HEK293 (cell line): ENCODE measurements at regions not wholly inside any gene's neighbourhood (a gene's known extent, or its start where the extent isn't known, plus 50 kb on each side); places are given as distances from the start of the nearest gene placed in this dataset.

Experiments used
- CTCF ChIA-PET: fragments of 350-600 bp; formaldehyde crosslinking; extraction: SDS; loops from one replicate; lab custom pipeline; 2021; ENCODE audit warnings: antibody characterized with exemption; lab: Yijun Ruan, JAX
- POLR2A ChIA-PET: fragments of 300-600 bp; formaldehyde crosslinking; extraction: SDS; loops from one replicate; lab custom pipeline; 2020; ENCODE audit warnings: antibody characterized with exemption, inconsistent platforms; lab: Yijun Ruan, JAX
- H3K27ac ChIP-seq: fragments of 200-500 bp; sonication (Bioruptor generic); 2 replicates; pipeline ENCODE4 v1.5.1; 2014; ENCODE audit warnings: low read depth, low read length, control low read depth, inconsistent platforms; ENCODE audit errors: extremely low read depth
- H3K36me3 ChIP-seq, 2 experiments: fragments of 200-500 bp in 1 of 2; sonication (Bioruptor generic) in 1 of 2; 1 replicate in 1 of 2; 2 replicates in 1 of 2; pipeline ENCODE4 v1.5.1; 2014 to 2017; ENCODE audit warnings: inconsistent platforms in 2 of 2, low read length in 2 of 2; ENCODE audit not compliant: control insufficient read depth in 2 of 2, insufficient read depth in 1 of 2
- H3K4me1 ChIP-seq: fragments of 200-500 bp; sonication (Bioruptor generic); 2 replicates; pipeline ENCODE4 v1.5.1; 2014; ENCODE audit warnings: mild to moderate bottlenecking, low read length, inconsistent platforms; ENCODE audit not compliant: control insufficient read depth, insufficient read depth
- H3K4me3 ChIP-seq: 2 replicates; pipeline ENCODE4 v1.5.1; 2011; ENCODE audit warnings: low read depth, mild to moderate bottlenecking, control low read depth, low read length, moderate library complexity
- H3K9me3 ChIP-seq: fragments of 200-500 bp; sonication (Bioruptor generic); 2 replicates; pipeline ENCODE4 v1.5.1; 2014; ENCODE audit warnings: low read depth, low read length, inconsistent platforms; ENCODE audit not compliant: control insufficient read depth, insufficient read depth
- ATF2 ChIP-seq: fragments of 450-650 bp; formaldehyde crosslinking; IDR thresholded peaks from 2 replicates; pipeline ENCODE4 v1.5.1; 2016; ENCODE audit warnings: missing biosample characterization, missing genetic modification characterization, low read depth
- BCL11B ChIP-seq: fragments of 450-650 bp; formaldehyde crosslinking; IDR thresholded peaks from 2 replicates; pipeline ENCODE4 v1.5.1; 2016; ENCODE audit warnings: low read depth, missing biosample characterization, missing genetic modification characterization
- HOXC10 ChIP-seq: sonication (generic); formaldehyde crosslinking; IDR thresholded peaks from 2 replicates; pipeline ENCODE4 v1.8.1; 2023; ENCODE audit warnings: mild to moderate bottlenecking, missing genetic modification reagents
- KLF16 ChIP-seq: fragments of 450-650 bp; formaldehyde crosslinking; IDR thresholded peaks from 2 replicates; pipeline ENCODE4 v1.5.1; 2017; ENCODE audit warnings: missing biosample characterization, missing genetic modification characterization
- MYNN ChIP-seq: fragments of 450-650 bp; formaldehyde crosslinking; IDR thresholded peaks from 2 replicates; pipeline ENCODE4 v1.5.1; 2016; ENCODE audit warnings: missing biosample characterization, missing genetic modification characterization, borderline replicate concordance
- PBX3 ChIP-seq: sonication (generic); formaldehyde crosslinking; IDR thresholded peaks from 2 replicates; pipeline ENCODE4 v1.8.1; 2022; ENCODE audit warnings: mild to moderate bottlenecking, moderate library complexity, missing genetic modification reagents
- PRDM1 ChIP-seq: fragments of 450-650 bp; formaldehyde crosslinking; IDR thresholded peaks from 2 replicates; pipeline ENCODE4; 2016; ENCODE audit warnings: missing biosample characterization, missing genetic modification characterization
- TCF7L2 ChIP-seq: IDR thresholded peaks from 2 replicates; pipeline ENCODE4 v1.6.1; 2011; ENCODE audit warnings: low read depth, mild to moderate bottlenecking, inconsistent platforms, low read length, moderate library complexity, borderline replicate concordance
- ZNF114 ChIP-seq: fragments of 450-650 bp; formaldehyde crosslinking; IDR thresholded peaks from 2 replicates; pipeline ENCODE4 v1.5.0; 2017; ENCODE audit warnings: missing biosample characterization, missing genetic modification characterization
- ZNF132 ChIP-seq: fragments of 450-650 bp; formaldehyde crosslinking; IDR thresholded peaks from 2 replicates; pipeline ENCODE4 v1.5.1; 2017; ENCODE audit warnings: missing biosample characterization, missing genetic modification characterization, borderline replicate concordance
- ZNF146 ChIP-seq: fragments of 450-650 bp; formaldehyde crosslinking; IDR thresholded peaks from 2 replicates; pipeline ENCODE4 v1.5.1; 2016; ENCODE audit warnings: missing biosample characterization, missing genetic modification characterization
- ZNF155 ChIP-seq: fragments of 450-650 bp; formaldehyde crosslinking; IDR thresholded peaks from 2 replicates; pipeline ENCODE4 v1.5.1; 2016; ENCODE audit warnings: missing biosample characterization, missing genetic modification characterization
- ZNF169 ChIP-seq: fragments of 450-650 bp; formaldehyde crosslinking; IDR thresholded peaks from 2 replicates; pipeline ENCODE4 v1.5.1; 2016; ENCODE audit warnings: missing biosample characterization, missing genetic modification characterization
- ZNF266 ChIP-seq: fragments of 450-650 bp; formaldehyde crosslinking; IDR thresholded peaks from 2 replicates; pipeline ENCODE4 v1.5.1; 2016; ENCODE audit warnings: missing biosample characterization, missing genetic modification characterization, low read depth
- ZNF311 ChIP-seq: fragments of 450-650 bp; formaldehyde crosslinking; IDR thresholded peaks from 2 replicates; pipeline ENCODE4 v1.5.1; 2017; ENCODE audit warnings: missing biosample characterization, missing genetic modification characterization, borderline replicate concordance
- ZNF394 ChIP-seq: fragments of 450-650 bp; formaldehyde crosslinking; IDR thresholded peaks from 2 replicates; pipeline ENCODE4 v1.5.1; 2016; ENCODE audit warnings: missing biosample characterization, missing genetic modification characterization, mild to moderate bottlenecking, moderate library complexity, borderline replicate concordance
- ZNF416 ChIP-seq: fragments of 450-650 bp; formaldehyde crosslinking; IDR thresholded peaks from 2 replicates; pipeline ENCODE4 v1.5.1; 2016; ENCODE audit warnings: missing biosample characterization, missing genetic modification characterization
- ZNF433 ChIP-seq: fragments of 450-650 bp; formaldehyde crosslinking; IDR thresholded peaks from 2 replicates; pipeline ENCODE4 v1.5.1; 2016; ENCODE audit warnings: missing biosample characterization, missing genetic modification characterization, low read depth
- ZNF510 ChIP-seq: fragments of 450-650 bp; formaldehyde crosslinking; IDR thresholded peaks from 2 replicates; pipeline ENCODE4 v1.5.1; 2018; ENCODE audit warnings: mild to moderate bottlenecking, missing genetic modification characterization, missing biosample characterization; ENCODE audit not compliant: insufficient replicate concordance
- ZNF549 ChIP-seq: fragments of 450-650 bp; IDR thresholded peaks from 2 replicates; pipeline ENCODE4 v1.5.1; 2018; ENCODE audit warnings: missing biosample characterization, missing genetic modification characterization, mild to moderate bottlenecking, inconsistent platforms, moderate library complexity
- ZNF555 ChIP-seq: fragments of 450-650 bp; formaldehyde crosslinking; conservative IDR thresholded peaks from 2 replicates; pipeline ENCODE4 v1.5.1; 2017; ENCODE audit warnings: missing biosample characterization, mild to moderate bottlenecking, missing genetic modification characterization, inconsistent platforms
- ZNF561 ChIP-seq: fragments of 450-650 bp; IDR thresholded peaks from 2 replicates; pipeline ENCODE4 v1.5.1; 2018; ENCODE audit warnings: missing biosample characterization, missing genetic modification characterization, borderline replicate concordance
- ZNF571 ChIP-seq: fragments of 450-650 bp; formaldehyde crosslinking; IDR thresholded peaks from 2 replicates; pipeline ENCODE4 v1.5.0; 2017; ENCODE audit warnings: missing biosample characterization, missing genetic modification characterization
- ZNF670 ChIP-seq: fragments of 450-650 bp; formaldehyde crosslinking; IDR thresholded peaks from 2 replicates; pipeline ENCODE4 v1.5.1; 2016; ENCODE audit warnings: missing biosample characterization, missing genetic modification characterization, low read depth
- ZNF692 ChIP-seq: fragments of 450-650 bp; formaldehyde crosslinking; IDR thresholded peaks from 2 replicates; pipeline ENCODE4 v1.5.1; 2016; ENCODE audit warnings: missing biosample characterization, missing genetic modification characterization

- H3K4me3 ChIP-seq, result no peak overlapping the region
- TF ChIP-seq ZNF394 (tag by site-specific recombination), result no peak
- no peak for TF ChIP-seq ZNF266 (tag by site-specific recombination)
- no peak for TF ChIP-seq ZNF146 (tag by site-specific recombination)
- no peak for TF ChIP-seq ZNF132
- TF ChIP-seq ZNF155 (tag by site-specific recombination), result no peak
- TF ChIP-seq ZNF433 (tag by site-specific recombination), result no peak
- no peak for TF ChIP-seq ZNF311
- no peak for TF ChIP-seq ZNF670
- no peak for TF ChIP-seq ZNF692 (tag by site-specific recombination)
- TF ChIP-seq ZNF169 (tag by site-specific recombination), result no peak
- TF ChIP-seq HOXC10 (CRISPR knock-in tag), result no peak
- no peak for TF ChIP-seq PBX3 (CRISPR knock-in tag)
- TF ChIP-seq ZNF571, result no peak
- TF ChIP-seq KLF16, result no peak
- TF ChIP-seq ZNF561, result no peak
- TF ChIP-seq ATF2, result no peak
- TF ChIP-seq ZNF549 (tag by site-specific recombination), result no peak
- no peak for TF ChIP-seq MYNN (tag by site-specific recombination)
- no peaks in the 10 kb centered on the region for H3K36me3 ChIP-seq
- no peaks in the 10 kb centered on the region for H3K4me1 ChIP-seq
- CTCF ChIA-PET, result interaction anchor here (0.6 to 0.7 kb wide), 2 partner anchors 36 to 971 kb away, joined by 3 read pairs; no protein-coding TSS in a partner anchor
- H3K27ac ChIP-seq, result no peak overlapping the region
- no peaks in the 10 kb centered on the region for H3K9me3 ChIP-seq
- POLR2A ChIA-PET, result no interaction called here
Observed at GRCh38 chr2:6791682-6792081, 74.0 kb downstream of the CMPK2 start.

- TF ChIP-seq PRDM1, result no peak
- no peak for TF ChIP-seq TCF7L2
- TF ChIP-seq ZNF555 (tag by site-specific recombination), result no peak
- no peak for TF ChIP-seq ZNF510 (tag by site-specific recombination)
- no peak for TF ChIP-seq BCL11B (tag by site-specific recombination)
- TF ChIP-seq ZNF416, result no peak
- no peak for TF ChIP-seq ZNF114 (tag by site-specific recombination)
- Histone ChIP-seq H3K36me3 (no peaks in the 10 kb centered on the region), H3K4me3 (no peak overlapping the region), H3K27ac (no peak overlapping the region), H3K4me1 (no peaks in the 10 kb centered on the region), H3K9me3 (no peaks in the 10 kb centered on the region)
- POLR2A ChIA-PET, result no interaction called here
- CTCF ChIA-PET, result interaction anchor here (1.3 kb wide), 1 partner anchor 20 kb away, joined by 5 read pairs; no protein-coding TSS in a partner anchor
Observed at GRCh38 chr2:6792883-6793282, 72.8 kb downstream of the CMPK2 start.
